Endothelial cell (in vitro differentiated cells): ENCODE measurements at regions not wholly inside any gene's neighbourhood (a gene's known extent, or its start where the extent isn't known, plus 50 kb on each side); places are given as distances from the start of the nearest gene placed in this dataset.

ENCODE experiments used
- DNase-seq: peaks from one replicate; pipeline ENCODE4 v3.0.0; 2021; ENCODE audit warnings: low spot score
- H3K27ac Mint-ChIP-seq: one replicate; pipeline ENCODE4 v1.8.0; 2021; ENCODE audit warnings: mixed read lengths, inconsistent platforms; ENCODE audit not compliant: unreplicated experiment
- H3K27me3 Mint-ChIP-seq: one replicate; pipeline ENCODE4 v1.8.0; 2021; ENCODE audit warnings: mild to moderate bottlenecking, moderate library complexity, mixed read lengths, inconsistent platforms; ENCODE audit not compliant: unreplicated experiment
- H3K36me3 Mint-ChIP-seq: one replicate; pipeline ENCODE4 v1.8.0; 2021; ENCODE audit warnings: mild to moderate bottlenecking, low read depth, mixed read lengths, inconsistent platforms; ENCODE audit not compliant: unreplicated experiment
- H3K4me1 Mint-ChIP-seq: one replicate; pipeline ENCODE4 v1.8.0; 2021; ENCODE audit warnings: mild to moderate bottlenecking, mixed read lengths, inconsistent platforms; ENCODE audit not compliant: unreplicated experiment
- H3K4me3 Mint-ChIP-seq: one replicate; pipeline ENCODE4 v1.8.0; 2021; ENCODE audit warnings: mild to moderate bottlenecking, mixed read lengths, inconsistent platforms; ENCODE audit not compliant: unreplicated experiment
- H3K9me3 Mint-ChIP-seq: one replicate; pipeline ENCODE4 v1.8.0; 2021; ENCODE audit warnings: mixed read lengths, inconsistent platforms; ENCODE audit not compliant: unreplicated experiment
- TF ChIP-seq, protein P1 (sequence below): fragments of 200-600 bp; sonication (generic); IDR thresholded peaks from one replicate; pipeline ENCODE4 v1.5.0; 2021; ENCODE audit warnings: antibody characterized with exemption; ENCODE audit not compliant: unreplicated experiment

DNA sequence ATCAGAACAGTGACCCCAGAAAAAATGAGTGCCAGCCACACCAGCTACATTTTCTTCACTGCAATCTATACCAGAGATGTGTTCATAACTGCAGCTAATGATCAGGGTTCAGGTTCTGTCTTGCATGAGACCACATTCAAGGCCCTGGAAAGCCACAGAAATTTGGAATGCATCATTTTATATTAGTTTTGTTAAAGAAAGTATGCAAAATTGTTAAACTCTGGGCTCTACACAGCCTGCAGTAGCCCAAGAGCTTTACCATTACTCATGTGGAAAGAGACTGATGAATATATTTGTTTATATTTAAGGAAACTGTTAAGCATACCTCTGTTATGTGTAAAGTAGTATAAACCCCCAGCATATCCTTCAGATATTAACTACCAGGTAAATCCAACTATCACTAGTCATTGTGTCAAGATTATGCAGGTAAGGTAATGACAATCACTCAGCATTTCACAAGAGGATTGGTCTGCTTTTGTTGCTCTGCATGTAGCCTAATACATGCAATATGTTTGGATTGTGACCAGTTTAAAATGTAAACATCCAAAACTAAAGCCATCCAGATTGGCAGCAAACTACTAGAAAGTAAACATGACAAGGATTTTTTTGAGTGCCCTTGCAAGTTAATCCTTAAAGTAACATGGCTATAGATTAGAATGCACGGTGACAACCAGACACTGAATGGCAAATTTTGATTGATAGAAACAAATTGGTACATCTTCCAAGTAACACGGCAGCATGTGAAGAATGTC lies 429.1 kb upstream of the ARGLU1 start:
- no peak overlapping the region for H3K4me3 Mint-ChIP-seq
- TF ChIP-seq, protein P1, sequence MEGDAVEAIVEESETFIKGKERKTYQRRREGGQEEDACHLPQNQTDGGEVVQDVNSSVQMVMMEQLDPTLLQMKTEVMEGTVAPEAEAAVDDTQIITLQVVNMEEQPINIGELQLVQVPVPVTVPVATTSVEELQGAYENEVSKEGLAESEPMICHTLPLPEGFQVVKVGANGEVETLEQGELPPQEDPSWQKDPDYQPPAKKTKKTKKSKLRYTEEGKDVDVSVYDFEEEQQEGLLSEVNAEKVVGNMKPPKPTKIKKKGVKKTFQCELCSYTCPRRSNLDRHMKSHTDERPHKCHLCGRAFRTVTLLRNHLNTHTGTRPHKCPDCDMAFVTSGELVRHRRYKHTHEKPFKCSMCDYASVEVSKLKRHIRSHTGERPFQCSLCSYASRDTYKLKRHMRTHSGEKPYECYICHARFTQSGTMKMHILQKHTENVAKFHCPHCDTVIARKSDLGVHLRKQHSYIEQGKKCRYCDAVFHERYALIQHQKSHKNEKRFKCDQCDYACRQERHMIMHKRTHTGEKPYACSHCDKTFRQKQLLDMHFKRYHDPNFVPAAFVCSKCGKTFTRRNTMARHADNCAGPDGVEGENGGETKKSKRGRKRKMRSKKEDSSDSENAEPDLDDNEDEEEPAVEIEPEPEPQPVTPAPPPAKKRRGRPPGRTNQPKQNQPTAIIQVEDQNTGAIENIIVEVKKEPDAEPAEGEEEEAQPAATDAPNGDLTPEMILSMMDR: no peak
- no peak for DNase-seq
- H3K4me1 Mint-ChIP-seq: no peaks in the 10 kb centered on the region
- H3K27me3 Mint-ChIP-seq: no peaks in the 10 kb centered on the region
- no peaks in the 10 kb centered on the region for H3K36me3 Mint-ChIP-seq
- H3K27ac Mint-ChIP-seq: no peak overlapping the region
- H3K9me3 Mint-ChIP-seq: no peaks in the 10 kb centered on the region

GRCh38 chr13:106990594-106990993 lies 422.7 kb upstream of the ARGLU1 start:
- H3K9me3 Mint-ChIP-seq: no peaks in the 10 kb centered on the region
- H3K4me1 Mint-ChIP-seq: peaks cover 9% of the 10 kb centered on the region
- no peaks in the 10 kb centered on the region for H3K36me3 Mint-ChIP-seq
- TF ChIP-seq, protein P1: no peak
- H3K27me3 Mint-ChIP-seq: no peaks in the 10 kb centered on the region
- no peak overlapping the region for H3K27ac Mint-ChIP-seq
- H3K4me3 Mint-ChIP-seq: no peak overlapping the region
- no peak for DNase-seq

DNA sequence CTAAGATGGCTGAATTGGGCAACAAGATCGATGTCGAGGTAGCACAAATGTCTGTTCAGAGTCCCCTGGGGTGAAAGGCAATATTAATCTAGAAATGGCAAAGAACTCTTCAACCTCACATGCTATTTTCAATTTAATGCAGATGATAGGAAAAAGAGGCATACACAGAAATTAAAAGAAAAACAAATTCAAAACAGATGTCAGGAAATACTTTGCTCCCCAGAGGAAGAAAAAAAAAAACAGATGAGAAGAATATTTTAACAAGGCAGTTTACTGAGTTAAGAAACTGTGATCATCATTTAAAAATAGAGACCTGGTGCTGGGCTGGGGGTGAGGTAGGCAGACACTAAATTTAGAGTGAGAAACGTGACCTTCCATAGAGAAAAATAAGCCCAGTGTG lies 421.9 kb upstream of the ARGLU1 start:
- H3K36me3 Mint-ChIP-seq: no peaks in the 10 kb centered on the region
- no peak overlapping the region for H3K27ac Mint-ChIP-seq
- H3K4me3 Mint-ChIP-seq: no peak overlapping the region
- TF ChIP-seq, protein P1: no peak
- H3K27me3 Mint-ChIP-seq: no peaks in the 10 kb centered on the region
- H3K4me1 Mint-ChIP-seq: peaks cover 9% of the 10 kb centered on the region
- no peak for DNase-seq
- H3K9me3 Mint-ChIP-seq: no peaks in the 10 kb centered on the region

DNA sequence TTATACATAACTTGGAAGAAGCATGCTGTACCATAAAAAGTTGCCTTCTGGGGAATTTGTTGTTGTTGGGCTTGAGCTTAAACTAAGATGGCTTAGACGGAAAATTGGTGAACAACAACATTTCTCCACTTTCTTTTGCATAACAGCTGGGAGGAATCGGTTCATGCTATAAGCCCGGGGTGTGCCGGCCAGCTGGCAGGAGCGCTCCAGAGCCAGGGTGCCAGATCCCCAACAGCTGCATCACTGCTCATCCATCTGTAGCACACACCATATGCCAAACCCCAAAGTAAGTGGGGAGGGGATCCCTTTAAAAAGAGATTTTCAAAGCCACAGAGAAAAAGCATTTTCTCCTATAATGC lies 419.5 kb upstream of the ARGLU1 start:
- H3K36me3 Mint-ChIP-seq: no peaks in the 10 kb centered on the region
- no peak overlapping the region for H3K27ac Mint-ChIP-seq
- H3K4me1 Mint-ChIP-seq: peaks cover 9% of the 10 kb centered on the region
- no peaks in the 10 kb centered on the region for H3K27me3 Mint-ChIP-seq
- no peak overlapping the region for H3K4me3 Mint-ChIP-seq
- TF ChIP-seq, protein P1: no peak
- DNase-seq: no peak
- H3K9me3 Mint-ChIP-seq: no peaks in the 10 kb centered on the region

DNA sequence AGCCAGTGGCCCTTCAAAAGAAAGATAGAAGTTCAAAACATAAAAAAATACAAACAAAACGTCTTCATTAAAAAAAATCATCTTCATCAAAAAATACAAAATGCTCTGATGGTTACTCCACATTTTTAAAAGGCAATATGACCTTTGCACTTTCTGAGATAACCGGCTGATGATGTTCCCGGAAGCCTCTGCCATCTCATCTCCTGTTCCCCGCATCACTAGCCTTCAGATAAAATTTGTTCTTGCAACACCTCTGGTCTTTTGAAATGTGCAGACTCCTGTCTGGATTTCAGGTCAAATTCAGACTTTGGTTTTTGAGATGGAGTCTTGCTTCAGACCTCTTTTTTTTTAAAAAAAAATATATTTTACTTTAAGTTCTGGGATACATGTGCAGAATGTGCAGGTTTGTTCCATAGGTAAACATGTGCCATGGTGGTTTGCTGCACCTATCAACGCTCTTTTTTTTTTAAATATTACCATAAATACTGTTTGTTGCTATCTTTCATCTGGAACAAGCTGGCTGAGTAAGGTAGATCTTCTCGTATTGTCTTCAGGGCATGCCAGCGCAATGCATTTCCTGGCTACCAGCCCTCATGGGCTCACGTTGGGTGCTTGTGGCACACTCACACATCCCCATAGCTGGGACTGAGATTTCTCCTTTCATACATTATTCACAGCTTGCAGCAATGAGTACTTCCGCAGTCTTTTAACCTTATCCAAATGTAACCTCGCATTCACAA lies 418.9 kb upstream of the ARGLU1 start:
- Mint-ChIP-seq H3K9me3 (no peaks in the 10 kb centered on the region), H3K4me3 (no peak overlapping the region), H3K27ac (no peak overlapping the region), H3K4me1 (peaks cover 9% of the 10 kb centered on the region), H3K36me3 (no peaks in the 10 kb centered on the region), H3K27me3 (no peaks in the 10 kb centered on the region)
- TF ChIP-seq, protein P1: no peak
- DNase-seq: no peak
